ENCODE measurements at regions not wholly inside any gene's neighbourhood (a gene's known extent, or its start where the extent isn't known, plus 50 kb on each side); places are given as distances from the start of the nearest gene placed in this dataset.
"Not testable (repeated sequence)": the region's sequence is repeated elsewhere in the genome, so short reads cannot be mapped to it uniquely, and the experiment has no call there.

DNA sequence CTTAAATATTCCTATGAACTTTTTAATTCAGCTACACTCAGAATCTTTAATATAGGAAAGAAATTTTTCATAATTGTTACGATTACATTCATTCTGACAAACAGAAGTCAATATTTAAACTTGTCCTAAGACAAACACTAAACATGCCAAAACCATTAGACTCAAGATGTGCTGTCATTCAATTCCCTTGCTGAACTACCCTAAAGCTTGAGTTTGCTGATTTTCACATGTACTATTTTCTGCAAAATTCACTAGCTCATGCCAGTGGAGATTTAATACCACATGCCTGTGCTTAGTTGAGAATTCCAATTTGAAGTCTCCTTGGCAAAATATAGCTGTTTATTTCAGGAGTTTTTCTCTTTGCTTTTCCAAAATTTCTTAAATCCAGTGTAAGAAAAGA is 448.0 kb downstream of the COL12A1 start:
- no peak for DNase-seq

DNA sequence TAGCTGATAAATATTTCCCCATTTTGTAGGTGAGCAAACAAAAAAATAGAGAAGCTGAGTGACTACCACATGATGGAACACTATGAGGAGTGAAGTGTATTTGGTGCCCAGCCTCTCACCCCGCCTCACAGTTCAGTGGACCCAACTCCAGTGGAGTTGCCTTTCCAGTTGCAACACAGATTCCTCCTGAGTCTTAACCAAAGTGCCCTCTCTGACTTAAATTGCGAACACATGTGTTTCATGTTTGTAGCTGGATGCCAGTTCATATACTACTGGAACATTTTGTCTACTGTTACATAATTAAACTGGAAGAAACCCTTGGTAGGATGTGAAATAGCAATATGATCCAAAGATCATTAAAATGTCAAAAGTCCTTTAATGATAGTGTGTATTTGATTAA is 448.9 kb downstream of the COL12A1 start:
- no peak for DNase-seq

DNA sequence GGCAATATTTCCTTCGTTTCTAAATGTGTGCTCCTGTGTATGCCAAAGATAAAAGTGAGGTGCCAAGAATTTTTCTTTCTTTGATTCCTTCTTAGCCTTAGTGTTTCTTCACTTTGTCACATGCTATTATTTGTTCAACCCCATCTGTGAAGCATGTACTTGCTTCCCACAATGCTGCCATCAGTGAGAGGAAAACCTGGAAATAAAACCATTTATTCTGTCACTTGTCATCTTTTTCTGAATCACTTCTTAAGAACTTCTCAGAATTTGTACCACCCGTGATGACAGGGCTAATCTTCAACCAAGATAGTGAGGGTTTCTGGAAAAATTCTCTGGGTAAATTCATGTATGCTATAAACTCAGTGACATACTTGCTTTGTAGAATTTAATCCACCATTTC is 450.1 kb downstream of the COL12A1 start:
- DNase-seq: no peak

DNA sequence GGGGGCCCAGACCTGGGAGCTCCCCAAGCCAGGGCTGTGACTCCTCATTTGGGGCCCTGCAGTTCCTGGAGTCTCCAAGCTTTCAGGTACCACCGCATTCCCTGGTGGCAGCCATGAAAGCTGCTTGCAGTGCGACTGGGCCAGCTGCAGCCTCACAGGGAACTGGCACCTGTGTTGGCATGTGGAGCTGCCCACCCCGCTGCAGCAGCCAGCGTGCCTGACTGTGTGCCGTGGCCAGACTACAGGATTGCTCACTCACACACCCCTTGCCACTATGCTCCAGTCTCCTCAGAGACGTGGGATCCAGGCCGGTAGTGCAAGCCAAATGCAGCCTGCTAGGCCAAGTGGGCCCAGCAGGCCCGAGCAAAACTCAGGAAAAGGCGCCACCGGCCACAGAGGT is 450.7 kb downstream of the COL12A1 start:
- no peak for DNase-seq

DNA sequence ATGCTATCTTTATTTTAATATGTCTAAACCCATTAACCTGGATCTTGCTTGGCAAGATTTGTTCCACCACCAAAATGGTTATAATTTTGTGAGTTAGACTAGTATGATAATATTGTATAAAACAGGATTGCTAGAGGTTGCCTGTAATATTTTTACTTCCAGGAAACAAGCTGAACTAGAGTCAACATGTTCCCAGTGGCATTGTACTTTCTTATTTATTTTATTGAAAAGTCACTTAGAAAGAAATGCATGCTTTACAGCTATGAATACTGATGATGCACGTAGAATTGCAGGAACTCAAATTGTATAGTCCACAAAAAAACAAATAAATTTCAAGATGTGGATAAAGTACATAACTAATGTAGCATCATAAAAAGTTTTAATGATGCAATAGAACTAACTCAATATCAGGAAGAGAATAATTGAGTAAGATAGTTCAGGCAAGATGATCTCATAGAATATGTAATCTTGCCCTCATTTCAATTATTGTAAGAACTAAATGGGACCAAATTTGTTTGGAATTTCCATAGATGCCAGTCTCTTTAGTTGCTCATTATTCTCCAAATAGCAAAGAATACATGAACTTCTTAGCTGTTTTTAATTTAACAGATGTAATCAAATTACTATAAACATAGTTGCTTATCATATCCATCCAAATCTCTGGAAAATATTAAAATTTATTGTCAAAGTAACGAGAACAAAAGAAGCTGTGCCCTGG is 451.8 kb downstream of the COL12A1 start:
- DNase-seq: no peak

DNA sequence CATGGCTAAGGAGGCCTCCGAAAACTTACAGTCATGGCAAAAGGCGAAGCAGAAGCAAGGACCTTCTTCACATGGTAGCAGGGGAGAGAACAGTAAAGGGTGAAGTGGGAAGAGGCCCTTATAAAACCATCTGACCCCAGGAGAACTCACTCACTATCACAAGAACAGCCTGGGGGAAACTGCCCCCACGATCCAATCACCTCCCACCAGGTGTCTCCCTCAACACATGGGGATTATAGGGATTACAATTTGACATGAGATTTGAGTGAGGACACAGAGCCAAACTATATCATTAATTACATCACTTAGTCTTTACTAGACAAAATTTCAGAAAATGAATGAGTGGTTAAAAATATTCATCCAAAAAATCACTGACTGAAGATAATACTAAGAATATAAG is 453.6 kb downstream of the COL12A1 start:
- no peak for DNase-seq

DNA sequence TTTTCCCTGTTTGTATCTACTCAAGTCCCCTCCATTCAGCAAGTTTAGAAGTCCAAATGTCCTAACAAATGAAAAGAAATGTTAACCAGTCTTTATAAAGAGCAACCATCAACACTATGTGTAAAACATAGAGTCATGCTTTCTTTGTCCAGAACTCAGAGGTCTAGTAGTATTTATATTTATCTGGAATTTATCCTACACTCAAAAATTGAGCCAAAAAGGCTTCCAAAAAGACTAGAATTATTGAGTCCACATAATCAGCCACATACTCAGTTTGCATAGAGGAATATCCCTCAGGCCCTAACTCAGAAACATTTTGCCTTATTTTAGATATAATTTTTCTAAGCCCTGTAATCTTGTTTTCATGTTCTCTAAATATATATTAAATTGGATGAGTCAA is 455.0 kb downstream of the COL12A1 start:
- DNase-seq: no peak

DNA sequence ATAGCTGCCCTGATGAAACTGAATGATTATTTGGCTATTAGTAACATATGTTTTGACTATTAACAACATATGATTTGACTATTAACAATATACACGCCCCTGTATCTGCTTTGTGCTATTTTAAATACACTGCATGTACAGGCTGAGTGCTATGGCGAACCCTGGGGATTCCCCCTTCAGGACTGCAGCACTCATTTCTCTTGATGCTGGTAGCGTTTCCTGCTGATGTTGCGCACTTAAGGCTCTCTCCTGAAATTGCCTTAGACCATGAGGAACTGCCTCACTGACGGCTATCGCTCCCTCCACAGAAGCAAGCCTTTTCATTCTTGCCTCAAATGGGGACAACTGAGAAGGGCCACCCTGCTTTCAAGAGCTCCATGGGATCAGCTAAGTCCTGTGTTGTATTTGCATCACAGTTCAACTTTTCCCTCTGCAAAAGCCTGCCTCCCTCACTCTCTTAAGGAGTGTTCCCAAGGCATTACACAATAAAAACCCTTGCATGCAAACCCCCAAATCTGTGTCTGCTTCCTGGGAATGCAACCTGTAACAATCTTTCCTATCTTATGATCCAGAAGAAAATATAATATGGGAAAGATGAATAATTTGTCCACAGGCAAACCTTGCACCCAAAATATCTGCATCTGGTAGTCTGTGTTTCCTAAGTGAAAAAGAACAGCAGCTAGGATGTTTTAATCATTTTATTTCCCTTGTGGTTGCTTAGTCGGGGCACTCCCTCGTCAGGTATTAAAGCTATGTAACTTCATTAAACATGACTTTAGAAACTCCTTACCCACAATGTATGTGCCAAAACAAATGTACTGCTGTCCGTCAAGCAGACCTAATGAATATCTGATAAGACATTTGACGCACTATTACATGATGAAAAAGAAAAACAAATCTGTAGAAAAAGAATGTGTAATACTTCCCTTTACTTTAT is 456.4 kb downstream of the COL12A1 start:
- no peak for DNase-seq

DNA sequence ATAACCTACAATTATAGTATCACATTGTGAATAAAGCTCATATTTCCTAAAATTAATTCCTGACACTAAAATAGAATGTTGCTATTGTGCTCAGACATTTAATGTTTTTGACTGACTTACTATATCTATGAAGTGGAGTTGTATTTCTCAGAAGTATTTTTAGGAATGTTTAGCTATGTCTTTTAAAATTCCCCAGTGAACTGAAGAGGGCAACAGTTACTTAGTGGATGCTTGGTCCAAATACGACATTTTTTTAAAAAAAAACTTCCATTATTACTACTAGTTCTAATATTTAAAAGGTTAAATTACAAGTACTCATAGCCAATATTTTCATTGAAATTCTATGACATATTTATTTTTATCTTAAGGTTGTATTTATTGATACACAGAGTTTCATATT is 460.2 kb downstream of the COL12A1 start:
- no peak for DNase-seq

DNA sequence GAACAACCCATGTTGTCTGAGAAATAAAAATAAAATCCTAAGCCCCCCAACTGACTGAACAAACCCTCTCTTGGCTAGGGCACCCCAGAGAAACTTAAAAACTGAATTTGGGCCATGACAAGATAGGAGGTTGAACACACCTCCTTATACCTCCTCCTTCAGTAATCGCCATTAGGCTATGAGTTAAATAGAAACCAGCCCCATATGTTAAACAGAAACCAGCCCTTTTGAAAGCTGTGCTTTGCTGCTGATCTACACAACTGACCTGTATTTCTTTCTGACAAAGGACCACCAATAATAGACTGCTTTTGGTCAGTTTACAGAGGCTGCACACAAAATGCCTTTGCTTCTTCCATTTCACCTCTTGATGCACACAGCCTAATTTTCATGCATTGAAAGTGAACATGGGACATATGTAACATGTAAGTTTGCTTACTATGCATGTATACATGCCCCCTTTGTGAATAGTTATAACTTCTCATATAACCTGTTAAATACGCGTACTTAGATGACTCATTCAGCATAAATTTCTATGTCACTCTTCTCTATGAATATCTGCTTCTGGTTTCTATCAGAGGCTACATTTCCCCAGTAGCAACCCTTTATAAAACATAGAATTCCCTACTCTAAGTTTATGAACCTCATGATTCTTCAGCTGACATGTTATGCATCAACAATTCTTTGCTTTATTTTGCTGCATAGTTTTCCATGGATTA is 462.9 kb downstream of the COL12A1 start:
- no peak for DNase-seq

DNA sequence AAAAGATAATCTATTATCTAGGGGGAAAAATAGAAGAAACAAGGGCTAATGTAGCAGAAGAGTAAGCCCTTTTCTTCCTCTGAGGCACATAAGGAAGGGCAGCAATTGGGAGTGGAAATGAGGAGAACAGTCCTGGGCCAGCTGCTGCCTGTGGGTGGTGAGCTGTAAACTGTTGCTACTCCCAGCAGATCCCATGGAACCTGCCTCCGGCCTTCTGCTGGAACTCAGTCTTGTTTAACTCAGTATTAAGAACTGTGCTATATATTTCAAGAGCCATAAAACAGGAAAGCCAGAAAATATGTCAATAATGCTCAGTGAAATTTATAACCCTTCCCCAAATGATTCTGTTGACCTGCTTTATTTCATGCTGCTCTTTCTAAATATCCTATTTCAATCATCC is 464.2 kb downstream of the COL12A1 start:
- DNase-seq: no peak

DNA sequence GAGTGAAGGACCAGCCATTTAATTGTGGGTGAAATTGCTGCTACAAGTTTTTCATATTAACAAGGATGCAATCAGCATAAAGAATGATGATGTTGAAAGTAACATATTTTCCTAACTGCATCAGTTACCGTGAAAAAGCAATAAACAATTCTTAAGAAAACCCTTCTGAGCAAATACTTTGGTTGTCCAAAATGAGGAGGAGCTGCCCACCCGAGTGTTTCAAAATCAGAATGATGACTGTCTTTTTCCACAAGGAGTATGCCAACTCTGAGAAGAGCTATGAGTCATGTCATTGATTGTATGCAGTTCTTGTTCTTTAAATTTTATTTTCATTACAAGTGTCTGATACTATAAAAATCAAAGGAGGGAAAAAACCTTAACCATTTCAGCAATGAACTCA is 470.5 kb downstream of the COL12A1 start:
- DNase-seq: no peak

DNA sequence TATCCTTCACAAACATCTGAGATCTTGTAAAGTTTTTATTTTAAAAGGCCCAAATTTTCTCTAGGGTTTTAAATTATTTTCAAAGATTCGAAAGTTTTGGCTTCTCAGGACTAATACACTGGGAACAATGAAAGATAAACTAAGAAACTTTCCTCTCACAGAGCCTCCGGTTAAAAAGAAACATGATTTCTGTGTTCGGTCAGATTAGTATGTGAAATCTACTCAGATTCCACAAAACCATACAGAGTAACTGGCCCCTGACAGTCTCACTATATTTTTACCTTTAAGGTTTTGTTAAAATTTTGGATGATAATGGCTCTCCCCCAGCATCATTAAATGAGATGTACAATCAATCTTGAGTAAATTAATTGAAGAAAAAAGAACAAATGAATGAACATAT is 471.0 kb downstream of the COL12A1 start:
- no peak for DNase-seq

DNA sequence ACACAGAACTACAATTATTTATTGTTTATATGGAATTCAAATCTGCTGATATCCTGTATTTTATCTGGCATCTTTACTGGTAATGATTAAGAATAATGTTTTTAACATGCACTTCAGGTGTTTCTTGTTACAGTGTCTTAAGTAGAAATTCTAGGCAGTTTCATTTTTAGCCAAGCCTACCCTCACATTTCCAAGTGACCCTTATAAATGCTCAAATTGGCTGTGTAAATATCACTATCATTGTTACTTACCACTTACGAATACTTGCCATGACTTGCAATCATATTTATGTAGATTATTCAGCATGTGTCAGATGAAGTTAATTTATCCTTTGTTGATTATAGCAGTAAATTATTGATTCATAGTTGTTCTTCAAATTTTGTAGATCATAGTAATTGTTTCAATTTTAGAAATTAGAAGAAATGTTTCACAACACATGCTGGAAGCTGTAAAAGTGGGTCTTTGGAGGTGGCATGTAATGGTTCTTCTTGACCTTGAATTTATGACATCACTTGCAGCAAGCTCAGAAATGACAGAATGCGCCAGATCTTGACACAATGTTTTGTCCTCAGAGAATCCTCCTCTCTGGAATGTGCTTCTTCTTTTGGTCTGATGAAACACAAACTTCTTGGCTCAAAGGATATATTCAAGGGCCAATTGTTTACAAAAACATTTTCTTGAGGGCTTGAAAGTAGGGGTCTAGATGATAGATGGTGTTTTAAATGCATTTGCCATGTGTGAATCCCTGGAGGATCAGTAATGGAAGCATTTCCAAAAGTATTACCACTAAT is 471.8 kb downstream of the COL12A1 start:
- no peak for DNase-seq

DNA sequence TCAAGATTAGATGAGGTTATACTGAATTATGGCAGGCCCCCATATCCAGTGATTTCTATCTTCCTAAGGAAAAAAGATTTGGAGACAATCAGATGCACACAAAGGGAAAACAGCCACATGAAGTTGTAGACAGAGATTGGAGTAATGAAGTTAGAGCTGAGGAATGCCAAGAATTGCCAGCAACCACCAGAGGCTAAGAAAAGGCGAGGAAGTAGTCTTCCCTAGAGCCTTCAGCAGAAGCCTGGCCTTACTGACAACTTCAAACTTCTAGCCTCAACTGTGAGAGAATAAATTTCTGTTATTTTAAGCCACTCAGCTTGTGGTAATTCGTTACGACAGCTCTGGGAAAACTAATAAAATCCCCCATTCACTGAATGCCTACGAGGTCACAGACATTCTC is 473.9 kb downstream of the COL12A1 start:
- DNase-seq: no peak

DNA sequence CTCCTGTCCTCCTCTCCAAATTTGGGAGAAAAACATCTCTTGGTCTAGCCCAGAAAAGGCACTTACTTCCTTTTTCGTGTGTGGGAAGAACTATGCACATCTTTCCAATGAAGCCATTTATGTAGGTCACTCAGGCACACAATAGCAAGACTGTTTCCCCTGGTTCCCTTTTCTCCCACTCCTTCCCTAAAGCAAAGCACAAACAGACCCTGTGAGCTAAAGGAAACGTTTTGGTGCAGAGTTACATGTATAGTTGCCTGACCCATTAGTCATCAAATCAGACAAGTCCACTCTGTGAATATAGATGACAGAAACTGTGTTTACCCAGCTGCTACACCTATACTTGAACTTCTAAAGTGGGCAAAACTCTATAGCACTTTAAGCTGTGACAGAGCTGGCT is 474.6 kb downstream of the COL12A1 start:
- no peak for DNase-seq

DNA sequence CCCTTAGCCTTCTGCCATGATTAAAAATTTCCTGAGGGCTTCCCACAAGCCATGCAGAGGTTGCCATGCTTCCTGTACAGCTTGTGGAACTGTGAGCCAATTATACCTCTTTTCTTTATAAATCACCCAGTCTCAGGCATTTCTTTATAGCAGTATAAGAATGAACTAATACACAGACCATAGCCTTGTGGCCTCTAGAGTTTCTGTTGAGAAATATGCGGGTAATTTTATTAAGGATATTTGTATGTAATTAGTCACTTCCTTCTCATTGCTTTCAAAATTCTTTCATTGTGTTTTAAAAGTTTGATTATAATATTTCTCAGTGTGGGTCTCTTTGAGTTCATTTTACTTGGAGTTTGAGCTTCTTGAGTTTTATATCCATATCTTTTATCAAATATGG is 484.9 kb downstream of the COL12A1 start:
- no peak for DNase-seq

DNA sequence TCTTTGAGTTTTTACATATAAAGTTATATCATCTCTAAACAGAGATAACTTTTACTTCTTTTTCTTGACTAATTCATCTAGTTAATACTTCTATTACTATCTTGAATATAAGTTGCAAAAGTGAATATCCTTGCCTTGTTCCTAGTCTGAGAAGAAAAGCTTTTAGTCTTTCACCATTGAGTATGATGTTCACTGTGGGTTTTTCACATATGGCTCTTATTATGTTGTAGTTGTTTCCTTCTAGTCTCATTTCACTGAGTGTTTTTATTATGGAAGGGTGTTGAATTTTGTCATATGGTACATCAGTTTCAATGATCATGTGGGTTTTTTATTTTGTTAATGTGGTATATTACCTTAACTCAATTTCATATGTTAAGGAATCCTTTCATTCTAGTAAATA is 488.3 kb downstream of the COL12A1 start:
- no peak for DNase-seq

DNA sequence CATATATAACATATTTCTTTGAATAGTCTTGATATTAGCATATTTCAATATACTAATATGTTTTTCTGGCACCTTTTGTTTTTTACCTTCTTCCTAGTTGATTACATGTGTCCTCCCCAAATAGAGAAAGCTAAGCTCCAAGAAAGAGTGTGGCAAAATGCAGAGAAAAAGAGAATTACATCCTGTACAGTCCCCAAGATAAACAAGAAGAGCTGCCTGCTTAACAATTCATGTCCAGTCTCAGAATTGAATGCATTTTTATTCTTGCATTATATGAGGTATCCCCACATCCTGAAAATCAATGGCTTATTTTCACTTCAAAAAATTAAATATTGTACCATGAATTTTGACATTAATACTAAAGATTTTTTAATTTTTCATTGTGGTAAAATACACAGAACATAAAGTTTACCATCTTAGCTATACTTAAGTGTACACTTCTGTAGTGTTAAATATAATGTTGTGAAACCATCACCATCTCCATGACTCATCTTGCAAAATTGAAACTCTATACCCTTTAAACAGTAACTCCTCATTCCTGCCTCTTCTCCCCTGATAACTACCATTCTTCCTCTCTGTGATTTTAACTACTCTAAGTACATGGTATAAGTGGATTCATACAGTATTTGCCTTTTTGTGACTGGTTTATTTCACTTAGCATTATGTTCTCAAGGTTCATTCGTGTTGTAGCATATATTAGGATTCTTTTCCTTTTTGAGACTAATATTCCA is 490.3 kb downstream of the COL12A1 start:
- DNase-seq: no peak

DNA sequence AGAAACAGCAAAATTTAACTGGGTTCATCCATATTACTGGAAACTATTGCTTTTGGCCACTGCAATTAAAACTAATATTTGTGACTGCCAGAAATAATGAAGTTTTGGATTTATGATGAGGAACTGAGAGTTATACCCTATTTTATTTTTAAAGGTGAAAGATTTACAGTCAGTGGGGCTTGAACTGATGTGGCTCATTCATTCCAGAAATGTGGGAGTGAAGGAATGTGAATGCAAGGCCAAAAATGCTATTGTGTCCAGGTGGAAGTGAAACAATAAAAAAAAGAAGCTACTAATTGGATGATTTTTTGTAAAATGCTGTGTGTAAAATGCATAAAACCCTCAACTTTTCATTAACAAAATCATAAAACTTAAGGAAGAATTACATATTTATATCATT is 491.9 kb downstream of the COL12A1 start:
- DNase-seq: no peak

DNA sequence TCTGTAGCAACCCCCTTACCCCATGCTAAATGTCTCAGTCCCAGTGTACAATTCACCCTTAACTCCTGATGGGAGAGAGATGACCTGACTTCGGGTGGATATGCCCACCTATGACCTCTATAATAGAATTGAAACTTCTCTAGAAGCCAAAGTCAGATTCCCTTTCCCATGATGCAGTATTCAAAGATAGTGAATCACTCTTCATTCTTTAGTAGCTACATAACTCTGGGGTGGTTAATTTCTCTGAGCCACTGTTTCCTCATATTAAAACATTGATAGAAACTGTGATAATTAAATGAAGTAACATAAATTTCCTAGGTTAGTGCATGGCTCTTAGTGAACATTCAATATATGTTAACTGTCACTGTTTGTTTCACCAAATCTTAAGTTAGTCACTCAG is 500.4 kb downstream of the COL12A1 start:
- DNase-seq: no peak

DNA sequence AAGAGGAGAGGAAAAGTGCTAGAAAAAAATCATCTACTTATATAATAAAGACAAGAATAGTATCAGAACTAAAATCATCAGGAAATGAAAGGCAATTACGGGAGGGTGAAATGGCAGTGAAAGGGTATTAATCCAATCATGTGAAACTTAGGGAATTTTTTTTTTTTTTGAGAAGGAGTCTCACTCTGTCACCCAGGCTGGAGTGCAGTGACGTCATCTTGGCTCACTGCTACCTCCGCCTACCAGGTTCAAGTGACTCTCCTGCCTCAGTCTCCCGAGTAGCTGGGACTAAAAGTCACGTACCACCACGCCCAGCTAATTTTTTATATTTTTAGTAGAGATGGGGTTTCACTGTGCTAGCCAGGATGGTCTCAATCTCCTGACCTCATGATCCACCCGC is 501.3 kb downstream of the COL12A1 start:
- not testable (repeated sequence) for DNase-seq
